HUES64 (cell line): ENCODE measurements at regions not wholly inside any gene's neighbourhood (a gene's known extent, or its start where the extent isn't known, plus 50 kb on each side); places are given as distances from the start of the nearest gene placed in this dataset.

Experiments used
- H3K27ac ChIP-seq: 2 replicates; pipeline ENCODE4 v1.7.0; 2013; ENCODE audit warnings: low read depth, low read length, inconsistent platforms
- H3K27me3 ChIP-seq: 2 replicates; pipeline ENCODE4 v1.6.1; 2013; ENCODE audit warnings: mild to moderate bottlenecking, low read length; ENCODE audit not compliant: insufficient read depth
- H3K36me3 ChIP-seq: 2 replicates; pipeline ENCODE4 v1.6.1; 2013; ENCODE audit warnings: mild to moderate bottlenecking, low read length; ENCODE audit not compliant: insufficient read depth
- H3K4me1 ChIP-seq: 2 replicates; pipeline ENCODE4 v1.6.1; 2013; ENCODE audit warnings: mild to moderate bottlenecking, low read length, moderate library complexity; ENCODE audit not compliant: insufficient read depth
- H3K4me3 ChIP-seq: 2 replicates; pipeline ENCODE4 v1.5.1; 2013; ENCODE audit warnings: mild to moderate bottlenecking, low read length, moderate library complexity
- H3K9ac ChIP-seq: 2 replicates; pipeline ENCODE4 v1.6.1; 2013; ENCODE audit warnings: mild to moderate bottlenecking, low read depth, low read length
- H3K9me3 ChIP-seq: 2 replicates; pipeline ENCODE4 v1.6.1; 2013; ENCODE audit warnings: low read depth, low read length; ENCODE audit not compliant: insufficient read depth
- WGBS: fragments of 150-250, 120-280 bp; methylation state at CpG from one replicate; pipeline ENCODE4 v1.1.7; 2013; ENCODE audit warnings: missing lambda C conversion rate; 5-methylcytosine and 5-hydroxymethylcytosine counted together

GRCh38 chr1:67482733-67483482 lies 52.7 kb upstream of the SERBP1 start:
- no peak overlapping the region for H3K27ac ChIP-seq
- no peaks in the 10 kb centered on the region for H3K27me3 ChIP-seq
- peaks cover 19% of the 10 kb centered on the region for H3K4me1 ChIP-seq
- H3K4me3 ChIP-seq: no peak overlapping the region
- H3K9ac ChIP-seq: no peak overlapping the region
- H3K36me3 ChIP-seq: no peaks in the 10 kb centered on the region
- H3K9me3 ChIP-seq: no peaks in the 10 kb centered on the region
- WGBS: 91% methylated on average over 7 of the region's 7 CpGs

GRCh38 chr1:67484492-67484891 lies 54.3 kb upstream of the SERBP1 start:
- no peaks in the 10 kb centered on the region for H3K27me3 ChIP-seq
- H3K27ac ChIP-seq: no peak overlapping the region; the same call in 1 of the 2 replicates
- H3K4me1 ChIP-seq: peaks cover 19% of the 10 kb centered on the region
- no peak overlapping the region for H3K4me3 ChIP-seq
- H3K9ac ChIP-seq: no peak overlapping the region
- WGBS: 71% methylated on average over 2 of the region's 2 CpGs
- no peaks in the 10 kb centered on the region for H3K36me3 ChIP-seq
- H3K9me3 ChIP-seq: no peaks in the 10 kb centered on the region

DNA sequence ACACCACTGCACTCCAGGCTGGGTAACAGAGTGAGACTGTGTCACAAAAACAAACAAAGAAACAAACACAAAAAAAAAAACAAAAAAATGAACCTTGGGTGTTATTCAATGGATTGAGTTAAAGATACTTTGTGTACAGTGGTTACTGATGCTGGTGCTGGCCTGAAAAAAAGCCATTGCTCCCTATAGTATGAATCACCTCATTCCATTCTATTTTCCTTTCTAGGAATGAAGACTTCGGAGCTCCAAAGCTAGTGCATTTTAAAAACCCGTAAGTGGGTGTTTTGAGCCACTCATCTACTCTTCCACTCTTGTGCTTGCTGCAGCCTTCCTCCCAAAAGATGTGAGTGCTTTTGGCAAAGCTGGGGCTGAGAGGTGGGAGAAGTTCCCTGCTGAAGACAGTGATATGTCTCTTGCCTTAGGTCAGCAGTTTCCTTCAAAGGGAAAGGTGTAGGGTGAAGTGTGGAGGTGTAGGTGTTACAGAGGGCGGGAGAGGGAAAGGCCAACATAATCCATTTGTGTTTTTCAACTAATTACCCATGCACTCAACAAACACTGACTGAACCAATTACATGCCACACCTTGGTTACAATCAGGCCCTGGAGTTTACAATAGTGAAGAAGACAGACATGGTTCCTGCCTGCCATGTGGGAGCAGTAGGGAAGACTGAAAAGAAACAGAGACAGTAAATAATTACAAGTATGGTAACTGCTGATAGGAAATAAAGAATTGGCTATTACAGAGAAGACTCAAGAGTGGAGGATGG lies 55.0 kb upstream of the SERBP1 start:
- H3K4me3 ChIP-seq: no peak overlapping the region
- no peaks in the 10 kb centered on the region for H3K9me3 ChIP-seq
- H3K27me3 ChIP-seq: no peaks in the 10 kb centered on the region
- H3K27ac ChIP-seq: no peak overlapping the region
- WGBS: 91% methylated on average over 2 of the region's 3 CpGs
- no peak overlapping the region for H3K9ac ChIP-seq
- no peaks in the 10 kb centered on the region for H3K36me3 ChIP-seq
- H3K4me1 ChIP-seq: peaks cover 19% of the 10 kb centered on the region

- Histone ChIP-seq H3K27ac (no peak overlapping the region), H3K9ac (no peak overlapping the region), H3K9me3 (no peaks in the 10 kb centered on the region), H3K36me3 (no peaks in the 10 kb centered on the region), H3K4me3 (no peak overlapping the region), H3K27me3 (no peaks in the 10 kb centered on the region), H3K4me1 (peaks cover 10% of the 10 kb centered on the region)
- 78% methylated on average over 1 of the region's 1 CpG for WGBS
Measured at GRCh38 chr1:67489643-67490042, 59.4 kb upstream of the SERBP1 start.

DNA sequence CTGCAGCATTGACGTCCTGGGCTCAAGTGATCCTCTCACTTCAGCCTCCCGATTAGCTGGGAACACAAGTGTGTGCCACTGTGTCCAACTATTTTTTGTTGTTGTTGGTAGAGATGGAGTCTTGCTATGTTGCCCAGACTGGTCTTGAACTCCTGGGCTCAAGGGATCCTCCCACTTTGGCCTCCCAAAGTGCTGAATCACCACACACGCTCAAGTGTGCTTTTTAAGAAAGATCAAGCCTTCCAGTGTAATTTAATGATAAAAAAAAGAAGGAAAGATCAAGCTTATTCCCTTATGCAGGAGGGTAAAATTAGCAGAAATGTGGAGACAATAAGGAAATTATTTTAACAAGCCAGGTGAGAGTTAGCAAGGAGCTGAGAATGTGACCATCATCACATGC lies 61.1 kb upstream of the SERBP1 start:
- Histone ChIP-seq H3K4me1 (no peaks in the 10 kb centered on the region), H3K27ac (no peak overlapping the region), H3K4me3 (no peak overlapping the region), H3K9ac (no peak overlapping the region), H3K9me3 (no peaks in the 10 kb centered on the region), H3K27me3 (no peaks in the 10 kb centered on the region), H3K36me3 (no peaks in the 10 kb centered on the region)
- WGBS: 90% methylated on average over 3 of the region's 3 CpGs

GRCh38 chr1:67493148-67493547 lies 62.9 kb upstream of the SERBP1 start:
- Histone ChIP-seq H3K9ac (no peak overlapping the region), H3K36me3 (no peaks in the 10 kb centered on the region), H3K4me1 (no peaks in the 10 kb centered on the region), H3K27ac (no peak overlapping the region), H3K27me3 (no peaks in the 10 kb centered on the region), H3K4me3 (no peak overlapping the region), H3K9me3 (no peaks in the 10 kb centered on the region)
- WGBS: 89% methylated on average over 2 of the region's 2 CpGs

- H3K27ac ChIP-seq: no peak overlapping the region
- no peak overlapping the region for H3K9ac ChIP-seq
- H3K4me1 ChIP-seq: no peaks in the 10 kb centered on the region
- H3K36me3 ChIP-seq: no peaks in the 10 kb centered on the region
- WGBS: 90% methylated on average over 6 of the region's 6 CpGs
- H3K4me3 ChIP-seq: no peak overlapping the region
- no peaks in the 10 kb centered on the region for H3K9me3 ChIP-seq
- no peaks in the 10 kb centered on the region for H3K27me3 ChIP-seq
Measured at GRCh38 chr1:67495327-67495726, 65.1 kb upstream of the SERBP1 start.

DNA sequence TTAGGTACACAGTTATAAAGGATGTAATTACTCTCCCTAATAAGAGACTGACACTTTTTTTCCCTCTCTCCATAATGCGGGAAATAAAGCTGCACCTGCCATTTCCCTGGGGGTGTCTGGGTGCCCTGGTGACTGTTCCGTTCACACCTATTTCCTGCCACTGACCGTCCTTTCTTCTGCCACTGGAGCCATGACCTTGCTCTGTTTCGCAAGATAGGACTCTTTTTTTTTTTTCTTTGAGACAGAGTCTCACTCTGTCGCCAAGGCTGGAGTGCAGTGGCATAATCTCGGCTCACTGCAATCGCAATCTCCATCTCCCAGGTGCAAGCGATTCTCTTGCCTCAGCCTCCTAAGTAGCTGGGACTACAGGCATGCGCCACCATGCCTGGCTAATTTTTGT lies 66.1 kb upstream of the SERBP1 start:
- Histone ChIP-seq H3K4me1 (no peaks in the 10 kb centered on the region), H3K36me3 (no peaks in the 10 kb centered on the region), H3K27me3 (peaks cover 7% of the 10 kb centered on the region), H3K27ac (no peak overlapping the region), H3K9me3 (no peaks in the 10 kb centered on the region), H3K4me3 (no peak overlapping the region), H3K9ac (no peak overlapping the region)
- 89% methylated on average over 9 of the region's 9 CpGs for WGBS

GRCh38 chr1:67500413-67500959 lies 70.3 kb upstream of the SERBP1 start:
- H3K27ac ChIP-seq: no peak overlapping the region
- H3K27me3 ChIP-seq: peaks cover 18% of the 10 kb centered on the region
- no peak overlapping the region for H3K4me3 ChIP-seq
- H3K9ac ChIP-seq: no peak overlapping the region
- no peaks in the 10 kb centered on the region for H3K9me3 ChIP-seq
- WGBS: 6% methylated on average over 18 of the region's 18 CpGs
- no peaks in the 10 kb centered on the region for H3K36me3 ChIP-seq
- no peaks in the 10 kb centered on the region for H3K4me1 ChIP-seq

DNA sequence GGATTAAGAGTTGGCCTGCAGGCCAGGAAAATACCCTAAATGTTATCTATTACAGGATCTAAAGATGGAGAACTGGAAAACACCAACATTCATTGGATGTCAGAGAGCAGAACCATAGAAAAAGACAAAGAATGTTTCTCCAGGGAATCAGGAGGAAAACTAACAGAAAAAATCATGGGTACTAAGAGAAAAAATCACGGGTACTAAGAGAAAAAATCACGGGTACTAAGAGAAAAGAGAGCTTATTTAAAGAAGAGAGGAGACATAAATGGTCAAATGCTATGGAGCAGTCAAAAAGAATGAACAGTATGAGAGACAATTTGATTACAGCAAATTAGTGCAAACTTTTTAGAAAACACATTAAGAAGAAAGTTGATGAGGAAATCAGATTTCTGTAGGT lies 73.8 kb upstream of the SERBP1 start:
- 90% methylated on average over 2 of the region's 2 CpGs for WGBS
- Histone ChIP-seq H3K27ac (no peak overlapping the region), H3K4me3 (no peak overlapping the region)

More for the DNA sequence above, 73.8 kb upstream of the SERBP1 start:
- Histone ChIP-seq H3K4me1 (no peaks in the 10 kb centered on the region), H3K9me3 (no peaks in the 10 kb centered on the region), H3K36me3 (no peaks in the 10 kb centered on the region), H3K27me3 (peaks cover 18% of the 10 kb centered on the region), H3K9ac (no peak overlapping the region)
